PFSK-1 (cell line): ENCODE measurements at regions not wholly inside any gene's neighbourhood (a gene's known extent, or its start where the extent isn't known, plus 50 kb on each side); places are given as distances from the start of the nearest gene placed in this dataset.

Experiments used
- POLR2AphosphoS5 ChIP-seq: IDR thresholded peaks from 2 replicates; pipeline ENCODE4 v1.6.1; 2012; ENCODE audit warnings: low read depth, mild to moderate bottlenecking, control low read depth, low read length, moderate library complexity
- SIN3A ChIP-seq: IDR thresholded peaks from 2 replicates; pipeline ENCODE4 v1.6.1; 2012; ENCODE audit warnings: mild to moderate bottlenecking, low read length, moderate library complexity, borderline replicate concordance; ENCODE audit not compliant: insufficient read depth
- TF ChIP-seq, protein P1 (sequence below), 2 experiments: IDR thresholded peaks; 2 replicates each; pipeline versions ENCODE4 v1.6.1 to v1.8.0; 2011 to 2012; ENCODE audit warnings: low read depth in 2 of 2, low read length in 2 of 2, control low read depth in 1 of 2, inconsistent platforms in 1 of 2, mild to moderate bottlenecking in 1 of 2, moderate library complexity in 1 of 2; ENCODE audit not compliant: insufficient read depth in 1 of 2

DNA sequence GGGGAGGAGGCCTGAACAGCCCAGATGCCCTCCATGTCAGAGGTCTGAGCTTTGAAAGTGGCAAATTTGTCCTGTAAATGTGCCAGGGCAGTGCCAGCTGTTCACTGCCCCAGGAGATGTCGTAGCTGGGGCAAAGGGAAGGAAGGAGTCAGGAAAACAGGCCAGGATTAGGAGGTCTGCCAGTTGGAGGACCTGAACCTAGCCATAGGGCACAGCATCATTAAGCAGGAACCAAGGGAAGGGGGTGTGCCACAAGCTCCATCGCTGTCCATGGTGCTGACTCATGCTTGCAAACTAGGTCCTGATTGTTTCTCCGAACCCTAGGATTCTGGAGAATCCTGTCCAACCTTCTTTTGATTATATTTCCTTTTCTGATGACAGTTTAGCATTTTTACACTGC lies 124.2 kb downstream of the TMEM132E start:
- TF ChIP-seq POLR2AphosphoS5 = no peak
- TF ChIP-seq, protein P1, sequence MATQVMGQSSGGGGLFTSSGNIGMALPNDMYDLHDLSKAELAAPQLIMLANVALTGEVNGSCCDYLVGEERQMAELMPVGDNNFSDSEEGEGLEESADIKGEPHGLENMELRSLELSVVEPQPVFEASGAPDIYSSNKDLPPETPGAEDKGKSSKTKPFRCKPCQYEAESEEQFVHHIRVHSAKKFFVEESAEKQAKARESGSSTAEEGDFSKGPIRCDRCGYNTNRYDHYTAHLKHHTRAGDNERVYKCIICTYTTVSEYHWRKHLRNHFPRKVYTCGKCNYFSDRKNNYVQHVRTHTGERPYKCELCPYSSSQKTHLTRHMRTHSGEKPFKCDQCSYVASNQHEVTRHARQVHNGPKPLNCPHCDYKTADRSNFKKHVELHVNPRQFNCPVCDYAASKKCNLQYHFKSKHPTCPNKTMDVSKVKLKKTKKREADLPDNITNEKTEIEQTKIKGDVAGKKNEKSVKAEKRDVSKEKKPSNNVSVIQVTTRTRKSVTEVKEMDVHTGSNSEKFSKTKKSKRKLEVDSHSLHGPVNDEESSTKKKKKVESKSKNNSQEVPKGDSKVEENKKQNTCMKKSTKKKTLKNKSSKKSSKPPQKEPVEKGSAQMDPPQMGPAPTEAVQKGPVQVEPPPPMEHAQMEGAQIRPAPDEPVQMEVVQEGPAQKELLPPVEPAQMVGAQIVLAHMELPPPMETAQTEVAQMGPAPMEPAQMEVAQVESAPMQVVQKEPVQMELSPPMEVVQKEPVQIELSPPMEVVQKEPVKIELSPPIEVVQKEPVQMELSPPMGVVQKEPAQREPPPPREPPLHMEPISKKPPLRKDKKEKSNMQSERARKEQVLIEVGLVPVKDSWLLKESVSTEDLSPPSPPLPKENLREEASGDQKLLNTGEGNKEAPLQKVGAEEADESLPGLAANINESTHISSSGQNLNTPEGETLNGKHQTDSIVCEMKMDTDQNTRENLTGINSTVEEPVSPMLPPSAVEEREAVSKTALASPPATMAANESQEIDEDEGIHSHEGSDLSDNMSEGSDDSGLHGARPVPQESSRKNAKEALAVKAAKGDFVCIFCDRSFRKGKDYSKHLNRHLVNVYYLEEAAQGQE (IDR thresholded peaks at IDR 0.05; ENCODE audit: insufficient read depth in 1 of 2, low read depth in 2 of 2, low read length in 2 of 2) = peak; percentile 100
- peak; percentile 98; the same call in 1 of the 2 replicates for TF ChIP-seq SIN3A
